ENCODE measurements at regions not wholly inside any gene's neighbourhood (a gene's known extent, or its start where the extent isn't known, plus 50 kb on each side); places are given as distances from the start of the nearest gene placed in this dataset.

GRCh38 chr4:14091966-14092365 is 464.4 kb upstream of the BOD1L1 start:
- 70% methylated on average over 2 of the region's 2 CpGs for WGBS
- TF ChIP-seq RXRA (IDR thresholded peaks at IDR 0.05) (no peak), SP1 (IDR thresholded peaks at IDR 0.05) (no peak), CTCF (IDR thresholded peaks at IDR 0.05; ENCODE audit: low read depth, low read length, missing input control) (no peak), HNF4A (conservative IDR thresholded peaks at IDR 0.05) (no peak), YY1 (IDR thresholded peaks at IDR 0.05) (no peak), FOXA1 (IDR thresholded peaks at IDR 0.05) (no peak), EGR1 (IDR thresholded peaks at IDR 0.05; ENCODE audit: low read depth in 2 of 2) (no peak), RAD21 (IDR thresholded peaks at IDR 0.05) (no peak)
- TF ChIP-seq, protein P1, sequence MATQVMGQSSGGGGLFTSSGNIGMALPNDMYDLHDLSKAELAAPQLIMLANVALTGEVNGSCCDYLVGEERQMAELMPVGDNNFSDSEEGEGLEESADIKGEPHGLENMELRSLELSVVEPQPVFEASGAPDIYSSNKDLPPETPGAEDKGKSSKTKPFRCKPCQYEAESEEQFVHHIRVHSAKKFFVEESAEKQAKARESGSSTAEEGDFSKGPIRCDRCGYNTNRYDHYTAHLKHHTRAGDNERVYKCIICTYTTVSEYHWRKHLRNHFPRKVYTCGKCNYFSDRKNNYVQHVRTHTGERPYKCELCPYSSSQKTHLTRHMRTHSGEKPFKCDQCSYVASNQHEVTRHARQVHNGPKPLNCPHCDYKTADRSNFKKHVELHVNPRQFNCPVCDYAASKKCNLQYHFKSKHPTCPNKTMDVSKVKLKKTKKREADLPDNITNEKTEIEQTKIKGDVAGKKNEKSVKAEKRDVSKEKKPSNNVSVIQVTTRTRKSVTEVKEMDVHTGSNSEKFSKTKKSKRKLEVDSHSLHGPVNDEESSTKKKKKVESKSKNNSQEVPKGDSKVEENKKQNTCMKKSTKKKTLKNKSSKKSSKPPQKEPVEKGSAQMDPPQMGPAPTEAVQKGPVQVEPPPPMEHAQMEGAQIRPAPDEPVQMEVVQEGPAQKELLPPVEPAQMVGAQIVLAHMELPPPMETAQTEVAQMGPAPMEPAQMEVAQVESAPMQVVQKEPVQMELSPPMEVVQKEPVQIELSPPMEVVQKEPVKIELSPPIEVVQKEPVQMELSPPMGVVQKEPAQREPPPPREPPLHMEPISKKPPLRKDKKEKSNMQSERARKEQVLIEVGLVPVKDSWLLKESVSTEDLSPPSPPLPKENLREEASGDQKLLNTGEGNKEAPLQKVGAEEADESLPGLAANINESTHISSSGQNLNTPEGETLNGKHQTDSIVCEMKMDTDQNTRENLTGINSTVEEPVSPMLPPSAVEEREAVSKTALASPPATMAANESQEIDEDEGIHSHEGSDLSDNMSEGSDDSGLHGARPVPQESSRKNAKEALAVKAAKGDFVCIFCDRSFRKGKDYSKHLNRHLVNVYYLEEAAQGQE (IDR thresholded peaks at IDR 0.05), result no peak
- TF ChIP-seq, protein P2, sequence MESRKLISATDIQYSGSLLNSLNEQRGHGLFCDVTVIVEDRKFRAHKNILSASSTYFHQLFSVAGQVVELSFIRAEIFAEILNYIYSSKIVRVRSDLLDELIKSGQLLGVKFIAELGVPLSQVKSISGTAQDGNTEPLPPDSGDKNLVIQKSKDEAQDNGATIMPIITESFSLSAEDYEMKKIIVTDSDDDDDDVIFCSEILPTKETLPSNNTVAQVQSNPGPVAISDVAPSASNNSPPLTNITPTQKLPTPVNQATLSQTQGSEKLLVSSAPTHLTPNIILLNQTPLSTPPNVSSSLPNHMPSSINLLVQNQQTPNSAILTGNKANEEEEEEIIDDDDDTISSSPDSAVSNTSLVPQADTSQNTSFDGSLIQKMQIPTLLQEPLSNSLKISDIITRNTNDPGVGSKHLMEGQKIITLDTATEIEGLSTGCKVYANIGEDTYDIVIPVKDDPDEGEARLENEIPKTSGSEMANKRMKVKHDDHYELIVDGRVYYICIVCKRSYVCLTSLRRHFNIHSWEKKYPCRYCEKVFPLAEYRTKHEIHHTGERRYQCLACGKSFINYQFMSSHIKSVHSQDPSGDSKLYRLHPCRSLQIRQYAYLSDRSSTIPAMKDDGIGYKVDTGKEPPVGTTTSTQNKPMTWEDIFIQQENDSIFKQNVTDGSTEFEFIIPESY (IDR thresholded peaks at IDR 0.05), result no peak
- no peak for DNase-seq (ENCODE audit: low spot score)

GRCh38 chr4:14092741-14093140 is 465.2 kb upstream of the BOD1L1 start:
- WGBS, result 89% methylated on average over 3 of the region's 3 CpGs
- TF ChIP-seq, protein P2 (IDR thresholded peaks at IDR 0.05), result no peak
- TF ChIP-seq RAD21 (IDR thresholded peaks at IDR 0.05), result no peak
- no peaks in the 10 kb centered on the region for H3K4me1 ChIP-seq (ENCODE audit: control insufficient read depth in 4 of 4, insufficient read depth in 4 of 4, low read length in 3 of 4)
- no peak overlapping the region for H3K4me3 ChIP-seq (ENCODE audit: low read depth in 1 of 3, low read length in 3 of 3)
- H3K27me3 ChIP-seq (ENCODE audit: control insufficient read depth in 4 of 4, insufficient read depth in 4 of 4, low read length in 3 of 4), result no peaks in the 10 kb centered on the region
- H3K9ac ChIP-seq (ENCODE audit: low read depth in 1 of 2, low read length in 2 of 2), result no peak overlapping the region
- no peaks in the 10 kb centered on the region for H3K36me3 ChIP-seq (ENCODE audit: control insufficient read depth in 4 of 4, insufficient read depth in 3 of 4, low read depth in 1 of 4, low read length in 3 of 4)
- no peak for DNase-seq (ENCODE audit: low spot score)
- peaks cover 0 to 3% (median 2%) of the 10 kb centered on the region in 4 donors for H3K9me3 ChIP-seq (ENCODE audit: control insufficient read depth in 4 of 4, low read length in 3 of 4)
- no peak overlapping the region for H3K27ac ChIP-seq (ENCODE audit: low read depth in 1 of 2, low read length in 2 of 2)

More at GRCh38 chr4:14091966-14092365, 464.4 kb upstream of the BOD1L1 start:
- H3K27ac ChIP-seq (ENCODE audit: low read depth in 1 of 2, low read length in 2 of 2), result no peak overlapping the region
- no peaks in the 10 kb centered on the region for H3K27me3 ChIP-seq (ENCODE audit: control insufficient read depth in 4 of 4, insufficient read depth in 4 of 4, low read length in 3 of 4)
- no peaks in the 10 kb centered on the region for H3K36me3 ChIP-seq (ENCODE audit: control insufficient read depth in 4 of 4, insufficient read depth in 3 of 4, low read depth in 1 of 4, low read length in 3 of 4)
- H3K4me3 ChIP-seq (ENCODE audit: low read depth in 1 of 3, low read length in 3 of 3), result no peak overlapping the region
- peaks cover 0 to 3% (median 2%) of the 10 kb centered on the region in 4 donors for H3K9me3 ChIP-seq (ENCODE audit: control insufficient read depth in 4 of 4, low read length in 3 of 4)
- H3K4me1 ChIP-seq (ENCODE audit: control insufficient read depth in 4 of 4, insufficient read depth in 4 of 4, low read length in 3 of 4), result no peaks in the 10 kb centered on the region
- H3K9ac ChIP-seq (ENCODE audit: low read depth in 1 of 2, low read length in 2 of 2), result no peak overlapping the region

Measured in liver (tissue), 8 donors.